NB4 (cell line): ENCODE measurements at regions not wholly inside any gene's neighbourhood (a gene's known extent, or its start where the extent isn't known, plus 50 kb on each side); places are given as distances from the start of the nearest gene placed in this dataset.

Experiments
- DNase-seq: peaks from one replicate; pipeline ENCODE4 v3.0.0; 2010; ENCODE audit warnings: low read depth
- H3K4me3 ChIP-seq: one replicate; pipeline ENCODE4 v1.5.1; 2011; ENCODE audit warnings: mild to moderate bottlenecking, low read depth, low read length, moderate library complexity
- MYC ChIP-seq: IDR thresholded peaks from 2 replicates; pipeline ENCODE4 v1.6.1; 2011; ENCODE audit warnings: low read depth, low read length
- POLR2A ChIP-seq: IDR thresholded peaks from 2 replicates; pipeline ENCODE4 v1.6.1; 2011; ENCODE audit warnings: mild to moderate bottlenecking; ENCODE audit not compliant: insufficient read length; ENCODE audit errors: extremely low read depth
- TF ChIP-seq, protein P1 (sequence below): IDR thresholded peaks from 2 replicates; pipeline ENCODE4 v1.6.1; 2011; ENCODE audit warnings: low read depth, low read length
- TF ChIP-seq, protein P2 (sequence below): IDR thresholded peaks from one replicate; pipeline ENCODE4 v1.5.1; 2012; ENCODE audit warnings: low read depth, low read length

DNA sequence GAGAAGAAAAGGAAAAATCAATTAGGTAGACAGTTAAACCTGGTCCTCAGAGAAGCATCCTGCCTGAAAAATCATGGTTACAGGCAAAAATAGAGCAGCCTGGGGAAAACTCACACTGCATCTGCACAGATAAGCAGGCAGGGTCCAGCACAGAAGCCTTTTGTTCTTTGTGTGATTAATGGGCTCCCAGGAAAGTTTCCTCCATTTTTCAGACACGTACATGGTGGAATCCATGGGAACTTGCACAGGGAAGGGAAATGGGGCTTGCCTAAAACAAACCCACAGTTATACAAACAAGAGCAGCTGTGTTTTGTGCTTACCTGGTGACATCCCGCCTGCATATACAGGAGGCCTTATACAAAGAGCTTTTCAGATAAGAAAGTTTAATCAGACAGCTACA lies 243.9 kb upstream of the ATP10B start:
- no peak overlapping the region for H3K4me3 ChIP-seq
- no peak for TF ChIP-seq MYC
- TF ChIP-seq, protein P1, sequence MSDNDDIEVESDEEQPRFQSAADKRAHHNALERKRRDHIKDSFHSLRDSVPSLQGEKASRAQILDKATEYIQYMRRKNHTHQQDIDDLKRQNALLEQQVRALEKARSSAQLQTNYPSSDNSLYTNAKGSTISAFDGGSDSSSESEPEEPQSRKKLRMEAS, result no peak
- no peak for DNase-seq

DNA sequence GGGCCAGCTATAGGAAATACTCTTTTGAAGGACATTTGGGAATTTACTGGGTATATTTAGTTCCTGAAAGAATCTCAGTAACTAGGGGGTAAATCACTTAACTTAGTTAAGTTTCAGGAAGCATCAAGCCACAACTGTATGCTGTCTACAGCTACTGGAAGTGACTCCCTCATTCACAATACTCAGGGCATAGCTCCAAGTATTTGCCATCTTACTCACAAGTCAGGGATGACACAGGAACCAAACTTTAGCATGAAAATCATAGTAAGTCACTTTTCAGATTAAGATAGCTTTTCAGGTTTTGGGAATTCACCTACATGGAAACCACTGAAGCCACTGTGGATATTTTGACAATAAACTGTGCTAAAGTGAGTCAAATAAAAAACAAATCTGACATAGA lies 242.4 kb upstream of the ATP10B start:
- TF ChIP-seq, protein P2, sequence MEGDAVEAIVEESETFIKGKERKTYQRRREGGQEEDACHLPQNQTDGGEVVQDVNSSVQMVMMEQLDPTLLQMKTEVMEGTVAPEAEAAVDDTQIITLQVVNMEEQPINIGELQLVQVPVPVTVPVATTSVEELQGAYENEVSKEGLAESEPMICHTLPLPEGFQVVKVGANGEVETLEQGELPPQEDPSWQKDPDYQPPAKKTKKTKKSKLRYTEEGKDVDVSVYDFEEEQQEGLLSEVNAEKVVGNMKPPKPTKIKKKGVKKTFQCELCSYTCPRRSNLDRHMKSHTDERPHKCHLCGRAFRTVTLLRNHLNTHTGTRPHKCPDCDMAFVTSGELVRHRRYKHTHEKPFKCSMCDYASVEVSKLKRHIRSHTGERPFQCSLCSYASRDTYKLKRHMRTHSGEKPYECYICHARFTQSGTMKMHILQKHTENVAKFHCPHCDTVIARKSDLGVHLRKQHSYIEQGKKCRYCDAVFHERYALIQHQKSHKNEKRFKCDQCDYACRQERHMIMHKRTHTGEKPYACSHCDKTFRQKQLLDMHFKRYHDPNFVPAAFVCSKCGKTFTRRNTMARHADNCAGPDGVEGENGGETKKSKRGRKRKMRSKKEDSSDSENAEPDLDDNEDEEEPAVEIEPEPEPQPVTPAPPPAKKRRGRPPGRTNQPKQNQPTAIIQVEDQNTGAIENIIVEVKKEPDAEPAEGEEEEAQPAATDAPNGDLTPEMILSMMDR, result no peak
- no peak for TF ChIP-seq POLR2A
- TF ChIP-seq, protein P1, result no peak
- TF ChIP-seq MYC, result no peak
- H3K4me3 ChIP-seq, result no peak overlapping the region
- no peak for DNase-seq

DNA sequence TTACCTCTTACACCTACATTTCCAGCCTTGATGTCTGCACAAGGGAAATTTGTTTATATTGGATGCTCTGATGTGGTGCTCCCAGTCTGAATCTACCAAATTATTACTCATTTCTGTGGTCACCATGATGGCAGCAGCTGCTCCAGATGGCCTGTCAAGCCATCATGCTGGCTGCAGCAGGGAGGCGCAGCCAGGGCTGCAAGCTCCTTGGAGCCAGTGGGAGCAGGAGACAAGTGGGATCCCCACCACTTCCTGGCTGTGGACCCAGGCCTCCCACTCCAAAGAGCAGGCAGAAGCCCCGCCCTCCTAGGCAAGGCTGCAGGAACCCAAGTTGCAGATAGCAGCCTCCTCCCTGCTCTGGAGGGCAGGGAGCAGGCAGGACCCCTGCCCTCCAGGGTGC lies 241.1 kb upstream of the ATP10B start:
- H3K4me3 ChIP-seq, result no peak overlapping the region
- no peak for DNase-seq
- TF ChIP-seq POLR2A (no peak), MYC (no peak)
- TF ChIP-seq, protein P2, result no peak
- TF ChIP-seq, protein P1, result no peak

DNA sequence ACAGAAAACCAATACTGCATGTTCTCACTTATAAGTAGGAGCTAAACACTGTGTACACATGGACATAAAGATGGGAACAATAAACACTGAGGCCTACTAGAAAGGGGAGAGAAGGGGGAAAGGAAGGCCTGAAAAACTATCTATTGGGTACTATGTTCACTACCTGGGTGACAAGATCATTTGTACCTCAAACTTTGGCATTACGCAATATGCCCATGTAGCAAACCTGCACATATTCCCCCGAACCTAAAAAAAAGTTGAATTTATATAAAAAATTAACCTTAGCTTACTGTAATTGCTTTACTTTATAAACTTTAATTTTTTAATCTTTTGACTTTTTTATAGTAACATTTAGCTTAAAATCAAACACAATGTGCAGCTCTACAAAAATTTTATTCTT lies 237.6 kb upstream of the ATP10B start:
- H3K4me3 ChIP-seq, result no peak overlapping the region
- TF ChIP-seq MYC, result no peak
- TF ChIP-seq, protein P2, result no peak
- DNase-seq, result no peak

DNA sequence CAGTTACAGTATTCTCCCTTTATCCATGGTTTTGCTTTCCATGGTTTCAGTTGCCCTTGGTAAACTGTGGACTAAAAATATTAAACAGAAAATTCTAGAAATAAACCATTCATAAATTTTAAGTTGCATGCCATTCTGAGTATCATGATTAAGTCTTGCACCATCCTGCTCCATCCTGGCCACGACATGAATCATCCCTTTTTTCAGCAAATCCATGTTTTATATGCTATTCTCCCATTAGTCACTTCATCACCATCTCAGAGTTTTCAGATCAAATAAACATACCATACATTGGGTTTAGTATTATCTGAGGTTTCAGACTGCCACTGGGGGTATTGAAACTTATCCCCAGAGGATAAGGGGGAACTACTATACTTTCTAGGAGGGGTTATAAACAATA lies 234.4 kb upstream of the ATP10B start:
- TF ChIP-seq, protein P2, result no peak
- TF ChIP-seq POLR2A (no peak), MYC (no peak)
- TF ChIP-seq, protein P1, result no peak
- DNase-seq, result no peak
- no peak overlapping the region for H3K4me3 ChIP-seq

DNA sequence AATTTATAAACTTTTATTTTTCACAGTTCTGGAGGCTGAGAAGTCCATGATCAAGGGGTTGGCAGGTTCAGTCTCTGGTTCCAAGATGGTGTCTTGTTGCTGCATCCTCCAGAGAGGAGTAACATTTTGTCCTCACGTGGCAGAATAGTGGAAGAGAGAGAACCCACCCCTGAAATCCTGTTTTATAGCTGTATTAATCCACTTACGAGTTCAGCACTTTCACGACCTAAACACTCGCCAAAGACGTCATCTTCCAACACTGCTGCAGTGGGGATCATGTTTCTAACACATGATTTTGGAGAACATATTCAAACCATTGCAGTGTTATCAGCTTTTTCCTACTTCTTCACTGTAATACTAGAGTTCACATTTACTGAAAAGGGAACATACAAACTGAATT lies 233.0 kb upstream of the ATP10B start:
- H3K4me3 ChIP-seq, result no peak overlapping the region
- DNase-seq, result no peak
- TF ChIP-seq, protein P2, result no peak

DNA sequence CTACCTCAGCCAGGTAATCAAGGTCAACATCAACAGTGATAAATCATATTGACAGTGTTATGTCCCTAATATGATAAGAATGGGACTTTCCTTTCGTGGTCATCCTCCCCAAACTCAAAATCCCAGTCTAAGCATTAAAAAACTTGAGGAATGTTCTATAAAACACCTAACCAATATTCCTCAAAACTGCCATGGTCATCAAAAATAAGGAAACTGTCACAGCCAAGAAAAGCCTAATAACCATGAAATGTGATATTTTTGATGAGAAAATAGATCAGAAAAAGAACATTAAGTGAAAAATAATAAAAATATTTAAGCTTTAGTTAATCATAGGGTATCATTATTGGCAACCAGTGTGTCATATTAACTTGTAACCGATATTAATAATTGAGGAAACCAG lies 232.1 kb upstream of the ATP10B start:
- no peak for TF ChIP-seq MYC
- H3K4me3 ChIP-seq, result no peak overlapping the region
- no peak for DNase-seq
